HEK293T (cell line): ENCODE measurements at regions not wholly inside any gene's neighbourhood (a gene's known extent, or its start where the extent isn't known, plus 50 kb on each side); places are given as distances from the start of the nearest gene placed in this dataset.
"Not testable (repeated sequence)": the region's sequence is repeated elsewhere in the genome, so short reads cannot be mapped to it uniquely, and the experiment has no call there.

ENCODE experiments used
- CTCF ChIA-PET: fragments of 350-600 bp; formaldehyde crosslinking; extraction: SDS; loops from one replicate; lab custom pipeline; 2021; ENCODE audit warnings: antibody characterized with exemption, inconsistent platforms; lab: Yijun Ruan, JAX
- POLR2A ChIA-PET: fragments of 350-600 bp; formaldehyde crosslinking; extraction: SDS; loops from one replicate; lab custom pipeline; 2020; ENCODE audit warnings: antibody characterized with exemption, inconsistent platforms; lab: Yijun Ruan, JAX
- DNase-seq: peaks from one replicate; pipeline ENCODE4 v3.0.0; 2012; ENCODE audit warnings: mixed read lengths; ENCODE audit errors: extremely low spot score
- ARNT ChIP-seq: fragments of 450-650 bp; IDR thresholded peaks from 2 replicates; pipeline ENCODE4 v1.6.1; 2017; ENCODE audit warnings: mild to moderate bottlenecking
- BHLHE40 ChIP-seq: fragments of 450-650 bp; IDR thresholded peaks from 2 replicates; pipeline ENCODE4 v1.6.1; 2016; ENCODE audit warnings: mild to moderate bottlenecking, moderate library complexity, borderline replicate concordance
- CTBP1 ChIP-seq: fragments of 450-650 bp; IDR thresholded peaks from 2 replicates; pipeline ENCODE4 v1.6.1; 2016; ENCODE audit warnings: borderline replicate concordance
- ELF4 ChIP-seq: fragments of 450-650 bp; IDR thresholded peaks from 2 replicates; pipeline ENCODE4 v1.6.1; 2017; ENCODE audit warnings: antibody characterized with exemption
- FOXA1 ChIP-seq: fragments of 450-650 bp; IDR thresholded peaks from 2 replicates; pipeline ENCODE4 v1.6.1; 2016; ENCODE audit warnings: mild to moderate bottlenecking
- FOXK2 ChIP-seq: fragments of 450-650 bp; IDR thresholded peaks from 2 replicates; pipeline ENCODE4 v1.6.1; 2016; ENCODE audit warnings: mild to moderate bottlenecking
- FOXM1 ChIP-seq: fragments of 450-650 bp; IDR thresholded peaks from 2 replicates; pipeline ENCODE4 v1.6.1; 2017; ENCODE audit warnings: mild to moderate bottlenecking, borderline replicate concordance
- L3MBTL2 ChIP-seq: fragments of 450-650 bp; conservative IDR thresholded peaks from 2 replicates; pipeline ENCODE4 v1.6.1; 2016; ENCODE audit warnings: mild to moderate bottlenecking
- LEF1 ChIP-seq: fragments of 450-650 bp; IDR thresholded peaks from 2 replicates; pipeline ENCODE4 v1.6.1; 2017; ENCODE audit warnings: mild to moderate bottlenecking, borderline replicate concordance
- NFRKB ChIP-seq: fragments of 450-650 bp; IDR thresholded peaks from 2 replicates; pipeline ENCODE4 v1.6.1; 2016; ENCODE audit warnings: mild to moderate bottlenecking, moderate library complexity
- SP1 ChIP-seq: fragments of 450-650 bp; IDR thresholded peaks from 2 replicates; pipeline ENCODE4 v1.6.1; 2017
- SUZ12 ChIP-seq: fragments of 450-650 bp; IDR thresholded peaks from 2 replicates; pipeline ENCODE4 v1.6.1; 2016; ENCODE audit warnings: mild to moderate bottlenecking
- TARDBP ChIP-seq: fragments of 450-650 bp; IDR thresholded peaks from 2 replicates; pipeline ENCODE4 v1.6.1; 2016
- ZNF384 ChIP-seq: fragments of 450-650 bp; IDR thresholded peaks from 2 replicates; pipeline ENCODE4 v1.6.1; 2016
- TF ChIP-seq, protein P1 (sequence below): fragments of 450-650 bp; IDR thresholded peaks from 2 replicates; pipeline ENCODE4 v1.6.1; 2016

DNA sequence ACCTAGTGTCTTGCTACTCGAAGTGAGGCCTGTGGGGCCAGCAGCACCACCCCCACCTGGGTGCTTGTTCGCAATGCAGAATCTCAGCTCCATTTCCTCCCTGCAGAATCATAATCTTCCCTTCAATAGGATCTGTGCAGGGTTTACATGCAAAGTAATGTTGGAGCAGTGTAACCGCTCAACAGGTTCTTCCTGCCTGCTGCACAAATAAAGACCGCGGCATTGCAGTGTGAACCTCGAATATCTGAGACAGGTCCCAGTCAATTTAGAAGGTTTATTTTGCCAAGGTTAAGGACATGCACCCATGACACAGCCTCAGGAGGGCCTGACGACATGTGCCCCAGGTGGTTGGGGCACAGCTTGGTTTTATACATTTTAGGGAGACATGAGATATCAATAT lies 119.2 kb downstream of the TLR5 start:
- ChIA-PET CTCF (no interaction called here), POLR2A (interaction anchor here (1.1 kb wide), 1 partner anchor 210 kb away, joined by 3 read pairs; no protein-coding TSS in a partner anchor)
- DNase-seq, result no peak
- TF ChIP-seq ARNT, result no peak
- TF ChIP-seq NFRKB, result no peak
- TF ChIP-seq FOXM1, result no peak

DNA sequence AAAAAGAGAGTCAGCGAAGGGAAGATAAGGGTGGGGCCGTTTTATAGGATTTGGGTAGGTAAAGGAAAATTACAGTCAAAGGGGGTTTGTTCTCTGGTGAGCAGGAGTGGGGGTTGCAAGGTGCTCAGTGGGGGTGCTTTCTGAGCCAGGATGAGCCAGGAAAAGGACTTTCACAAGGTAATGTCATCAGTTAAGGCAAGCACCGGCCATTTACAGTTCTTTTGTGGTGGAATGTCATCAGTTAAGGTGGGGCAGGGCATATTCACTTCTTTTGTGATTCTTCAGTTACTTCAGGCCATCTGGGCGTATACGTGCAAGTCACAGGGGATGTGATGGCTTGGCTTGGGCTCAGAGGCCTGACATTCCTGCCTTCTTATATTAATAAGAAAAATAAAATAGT lies 118.6 kb downstream of the TLR5 start:
- POLR2A ChIA-PET, CTCF ChIA-PET, DNase-seq: not testable (repeated sequence)

DNA sequence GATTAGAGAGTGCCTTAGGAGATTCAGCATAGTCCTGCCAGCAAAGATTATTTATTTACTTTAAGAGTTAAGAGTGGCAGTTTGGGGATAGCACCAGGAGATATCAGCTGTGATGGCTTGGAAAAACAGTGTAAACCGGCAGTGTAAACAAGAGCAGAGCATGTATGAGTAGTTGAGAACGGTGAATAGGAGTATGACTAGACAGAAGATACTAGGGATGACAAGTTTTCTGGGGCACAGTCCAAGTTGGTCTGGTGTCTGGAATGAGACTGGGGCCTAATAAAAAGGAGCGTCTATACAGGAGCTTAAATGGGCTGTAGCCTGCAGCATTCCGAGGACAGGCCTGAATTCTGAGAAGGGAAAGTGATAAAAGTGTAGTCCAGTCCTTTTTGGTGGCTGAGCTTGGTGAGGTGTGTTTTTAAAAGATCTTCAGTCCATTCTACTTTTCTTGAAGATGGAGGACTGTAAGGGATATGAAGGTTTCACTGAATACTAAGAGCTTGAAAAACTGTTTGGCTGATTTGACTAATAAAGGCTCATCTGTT lies 117.8 kb downstream of the TLR5 start:
- CTCF ChIA-PET, result interaction anchor here (1.1 kb wide), 1 partner anchor 65 kb away, joined by 3 read pairs; no protein-coding TSS in a partner anchor
- POLR2A ChIA-PET, DNase-seq: not testable (repeated sequence)
- TF ChIP-seq, protein P1, sequence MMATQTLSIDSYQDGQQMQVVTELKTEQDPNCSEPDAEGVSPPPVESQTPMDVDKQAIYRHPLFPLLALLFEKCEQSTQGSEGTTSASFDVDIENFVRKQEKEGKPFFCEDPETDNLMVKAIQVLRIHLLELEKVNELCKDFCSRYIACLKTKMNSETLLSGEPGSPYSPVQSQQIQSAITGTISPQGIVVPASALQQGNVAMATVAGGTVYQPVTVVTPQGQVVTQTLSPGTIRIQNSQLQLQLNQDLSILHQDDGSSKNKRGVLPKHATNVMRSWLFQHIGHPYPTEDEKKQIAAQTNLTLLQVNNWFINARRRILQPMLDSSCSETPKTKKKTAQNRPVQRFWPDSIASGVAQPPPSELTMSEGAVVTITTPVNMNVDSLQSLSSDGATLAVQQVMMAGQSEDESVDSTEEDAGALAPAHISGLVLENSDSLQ, result peak; percentile 41

DNA sequence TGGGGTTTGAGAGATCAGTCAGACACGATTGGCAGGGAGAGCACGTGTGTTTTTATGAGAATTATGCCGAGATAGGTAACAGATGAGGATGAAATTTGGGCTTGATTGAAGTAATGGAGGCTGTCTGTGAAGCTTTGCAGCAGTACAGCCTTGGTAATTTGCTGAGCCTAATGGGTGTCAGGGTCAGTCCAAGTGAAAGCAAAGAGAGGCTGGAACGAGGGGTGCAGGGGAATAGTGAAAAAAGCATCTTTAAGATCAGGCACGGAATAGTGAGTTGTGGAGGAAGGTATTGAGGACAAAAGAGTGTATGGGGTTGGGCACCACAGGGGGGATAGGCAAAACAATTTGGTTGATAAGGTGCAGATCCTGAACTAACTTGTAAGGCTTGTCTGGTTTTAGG lies 116.4 kb downstream of the TLR5 start:
- DNase-seq, CTCF ChIA-PET, POLR2A ChIA-PET: not testable (repeated sequence)

DNA sequence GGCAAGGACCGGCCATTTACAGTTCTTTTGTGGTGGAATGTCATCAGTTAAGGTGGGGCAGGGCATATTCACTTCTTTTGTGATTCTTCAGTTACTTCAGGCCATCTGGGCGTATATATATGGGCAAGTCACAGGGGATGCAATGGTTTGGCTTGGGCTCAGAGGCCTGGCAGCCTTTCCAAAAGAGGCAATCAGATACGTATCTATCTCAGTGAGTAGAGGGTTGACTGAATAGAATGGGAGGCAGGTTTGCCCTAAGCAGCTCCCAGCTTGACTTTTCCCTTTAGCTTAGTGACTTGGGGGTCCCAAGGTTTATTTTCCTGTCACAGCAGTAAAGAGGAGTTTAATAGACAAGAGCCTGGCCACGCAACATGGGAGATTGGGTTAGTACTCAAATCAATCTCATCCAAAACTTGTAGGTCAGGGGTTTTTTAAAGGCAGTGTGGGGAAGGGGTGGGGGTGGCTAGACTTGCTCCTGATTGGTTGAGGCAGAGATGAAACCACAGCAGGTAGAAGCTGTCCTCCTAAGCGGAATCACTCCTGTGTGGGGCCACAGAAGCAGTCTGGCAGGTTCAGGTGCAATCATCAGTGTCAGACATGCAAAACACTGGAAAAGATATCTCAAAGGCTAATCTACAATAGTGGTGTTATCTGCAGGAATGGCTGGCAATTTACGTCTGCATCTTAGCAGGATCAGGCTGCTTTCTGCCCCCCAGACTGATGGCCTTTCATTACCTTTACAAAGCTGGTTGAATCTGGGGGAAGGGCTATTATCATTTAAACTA lies 112.9 kb downstream of the TLR5 start:
- TF ChIP-seq FOXA1, result no peak
- TF ChIP-seq ELF4, result no peak
- TF ChIP-seq ARNT, result no peak
- no peak for TF ChIP-seq FOXK2
- TF ChIP-seq, protein P1, result no peak
- no peak for TF ChIP-seq SUZ12
- no peak for TF ChIP-seq FOXM1
- TF ChIP-seq NFRKB, result no peak
- TF ChIP-seq CTBP1, result no peak
- TF ChIP-seq LEF1, result no peak
- TF ChIP-seq TARDBP, result no peak
- TF ChIP-seq SP1, result no peak
- ChIA-PET CTCF (interaction anchor here (0.5 kb wide), 1 partner anchor 261 kb away, joined by 3 read pairs; no protein-coding TSS in a partner anchor), POLR2A (interaction anchor here (0.5 kb wide), 1 partner anchor 18 kb away, joined by 3 read pairs; no protein-coding TSS in a partner anchor)
- no peak for DNase-seq

DNA sequence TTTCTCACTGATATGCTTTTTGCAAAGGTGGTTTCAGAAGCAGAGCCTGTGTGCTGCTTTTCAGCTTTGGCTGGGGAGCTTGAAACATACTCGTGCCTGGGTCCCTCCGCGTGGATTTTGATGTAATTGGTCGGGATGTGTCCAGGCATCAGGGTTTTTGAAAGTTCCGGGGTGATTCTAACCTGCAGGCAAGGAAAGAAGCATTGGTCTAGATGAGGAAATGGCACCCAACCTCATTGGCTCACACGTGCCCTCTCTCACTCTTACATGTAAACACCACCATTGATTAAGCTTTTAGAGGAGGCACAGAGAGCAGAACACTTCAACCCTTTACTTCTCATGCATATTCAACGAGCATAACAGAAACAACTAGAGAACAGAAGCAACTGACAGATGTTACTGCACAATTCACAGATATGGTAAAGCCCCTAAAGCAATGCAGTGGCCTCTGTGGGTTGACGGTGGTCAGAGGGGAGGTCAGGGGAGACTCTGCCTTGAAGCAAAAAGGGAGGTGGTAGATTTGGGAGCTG lies 112.1 kb downstream of the TLR5 start:
- CTCF ChIA-PET, result interaction anchor here (0.5 to 0.7 kb wide), 2 partner anchors 262 to 1221 kb away, joined by 3 to 4 read pairs; no protein-coding TSS in a partner anchor
- POLR2A ChIA-PET, result interaction anchor here (0.5 kb wide), 1 partner anchor 18 kb away, joined by 3 read pairs; no protein-coding TSS in a partner anchor
- no peak for DNase-seq
- TF ChIP-seq SUZ12 (no peak), ZNF384 (no peak), L3MBTL2 (no peak), LEF1 (no peak), FOXA1 (no peak), FOXK2 (no peak), TARDBP (no peak), ARNT (no peak), SP1 (no peak), BHLHE40 (no peak), CTBP1 (no peak), NFRKB (no peak), ELF4 (no peak), FOXM1 (no peak)
- TF ChIP-seq, protein P1, result no peak
